CD14-positive monocyte (primary cell): ENCODE measurements at regions not wholly inside any gene's neighbourhood (a gene's known extent, or its start where the extent isn't known, plus 50 kb on each side); places are given as distances from the start of the nearest gene placed in this dataset.

Experiments used
- DNase-seq, 3 donors: peaks; one replicate each; pipeline ENCODE4 v3.0.0-alpha.2; 2011 to 2022
- H2AFZ ChIP-seq: 2 replicates; pipeline ENCODE4 v1.6.0; 2012; ENCODE audit warnings: mild to moderate bottlenecking, low read depth, low read length, inconsistent platforms; ENCODE audit not compliant: insufficient read depth, poor library complexity, severe bottlenecking
- H3K27ac ChIP-seq, 2 donors: 1 replicate in 1 of 2; 2 replicates in 1 of 2; pipeline ENCODE4 v1.5.1; 2012 to 2013; ENCODE audit warnings: low read length in 2 of 2, control low read depth in 1 of 2, inconsistent platforms in 1 of 2, low read depth in 1 of 2, mild to moderate bottlenecking in 1 of 2
- H3K27me3 ChIP-seq, 2 donors: one replicate each; pipeline versions ENCODE4 v1.6.0 to v1.6.1; 2011 to 2013; ENCODE audit warnings: low read length in 2 of 2; ENCODE audit not compliant: control insufficient read depth in 2 of 2, insufficient read depth in 2 of 2
- H3K36me3 ChIP-seq, 2 donors: replicated peaks in 1 of 2; 1 replicate in 1 of 2; 2 replicates in 1 of 2; pipeline versions ENCODE4 v1.5.1 to v1.6.1; 2012 to 2013; ENCODE audit warnings: low read length in 2 of 2, control low read depth in 1 of 2, inconsistent platforms in 1 of 2, mild to moderate bottlenecking in 1 of 2; ENCODE audit not compliant: insufficient read depth in 2 of 2, control insufficient read depth in 1 of 2
- H3K4me1 ChIP-seq, 2 donors: 1 replicate in 1 of 2; 2 replicates in 1 of 2; pipeline versions ENCODE4 v1.5.1 to v1.6.1; 2012 to 2013; ENCODE audit warnings: low read length in 2 of 2, control low read depth in 1 of 2, inconsistent platforms in 1 of 2, mild to moderate bottlenecking in 1 of 2, moderate library complexity in 1 of 2; ENCODE audit not compliant: insufficient read depth in 2 of 2, control insufficient read depth in 1 of 2
- H3K4me2 ChIP-seq: replicated peaks from 2 replicates; pipeline ENCODE3; 2012; ENCODE audit warnings: low read length, moderate library complexity, mild to moderate bottlenecking; ENCODE audit not compliant: poor library complexity, severe bottlenecking; ENCODE audit errors: extremely low read depth
- H3K4me3 ChIP-seq, 3 experiments: fragments of 200-600 bp in 1 of 3; sonication (generic) in 1 of 3; replicated peaks in 1 of 3; 1 replicate in 2 of 3; 2 replicates in 1 of 3; pipeline ENCODE4 v1.5.1; 2011 to 2013; ENCODE audit warnings: low read length in 3 of 3, mild to moderate bottlenecking in 3 of 3, control low read depth in 2 of 3, low read depth in 2 of 3, inconsistent platforms in 1 of 3, moderate library complexity in 1 of 3
- H3K79me2 ChIP-seq: 2 replicates; pipeline ENCODE4 v1.6.0; 2012; ENCODE audit warnings: mild to moderate bottlenecking, control low read depth, inconsistent platforms, low read length, moderate library complexity; ENCODE audit not compliant: insufficient read depth
- H3K9ac ChIP-seq: 2 replicates; pipeline ENCODE4 v1.6.0; 2017; ENCODE audit warnings: low read length, mild to moderate bottlenecking; ENCODE audit not compliant: insufficient read depth, poor library complexity, severe bottlenecking
- H3K9me3 ChIP-seq, 2 donors: replicated peaks in 1 of 2; 1 replicate in 1 of 2; 2 replicates in 1 of 2; pipeline versions ENCODE4 v1.5.1 to v1.6.1; 2012 to 2013; ENCODE audit warnings: low read length in 2 of 2, control low read depth in 1 of 2; ENCODE audit not compliant: control insufficient read depth in 1 of 2, insufficient read depth in 1 of 2
- H4K20me1 ChIP-seq: 2 replicates; pipeline ENCODE4 v1.6.0; 2012; ENCODE audit warnings: mild to moderate bottlenecking, low read length, control low read depth, moderate library complexity; ENCODE audit not compliant: insufficient read depth
- H3K27ac Mint-ChIP-seq, 7 donors: one replicate each; pipeline ENCODE4 v1.8.0; 2020; ENCODE audit warnings: mild to moderate bottlenecking in 7 of 7, mixed read lengths in 7 of 7, moderate library complexity in 6 of 7, inconsistent platforms in 2 of 7
- H3K27me3 Mint-ChIP-seq, 3 donors: one replicate each; pipeline ENCODE4 v1.8.0; 2021 to 2022; ENCODE audit warnings: low read depth in 3 of 3, mild to moderate bottlenecking in 3 of 3, mixed read lengths in 3 of 3, moderate library complexity in 3 of 3, inconsistent platforms in 1 of 3
- H3K36me3 Mint-ChIP-seq, 2 donors: one replicate each; pipeline ENCODE4 v1.8.0; 2020; ENCODE audit warnings: mixed read lengths in 2 of 2, inconsistent platforms in 1 of 2, mild to moderate bottlenecking in 1 of 2
- H3K4me1 Mint-ChIP-seq: one replicate; pipeline ENCODE4 v1.8.0; 2020; ENCODE audit warnings: mild to moderate bottlenecking, mixed read lengths
- H3K4me3 Mint-ChIP-seq, 2 donors: one replicate each; pipeline ENCODE4 v1.8.0; 2020; ENCODE audit warnings: mild to moderate bottlenecking in 2 of 2, mixed read lengths in 2 of 2, moderate library complexity in 1 of 2
- H3K9me3 Mint-ChIP-seq, 7 donors: one replicate each; pipeline ENCODE4 v1.8.0; 2020 to 2022; ENCODE audit warnings: mixed read lengths in 7 of 7, mild to moderate bottlenecking in 6 of 7, moderate library complexity in 6 of 7, inconsistent platforms in 2 of 7
- WGBS: methylation state at CpG from one replicate; pipeline ENCODE4 v1.1.5; 2013; ENCODE audit warnings: missing lambda C conversion rate; ENCODE audit not compliant: insufficient coverage; 5-methylcytosine and 5-hydroxymethylcytosine counted together
- intact Hi-C, 2 donors: fragments of 100-400 bp; cut with micrococcal nuclease; formaldehyde crosslinking; loops; one replicate each; pipeline versions ENCODE4 v1.15.0 to v1.15.1; 2023
- TF ChIP-seq, protein P1 (sequence below): fragments of 200-600 bp; IDR thresholded peaks from one replicate; pipeline ENCODE4 v1.8.0; 2022; ENCODE audit warnings: antibody characterized with exemption, mild to moderate bottlenecking

DNA sequence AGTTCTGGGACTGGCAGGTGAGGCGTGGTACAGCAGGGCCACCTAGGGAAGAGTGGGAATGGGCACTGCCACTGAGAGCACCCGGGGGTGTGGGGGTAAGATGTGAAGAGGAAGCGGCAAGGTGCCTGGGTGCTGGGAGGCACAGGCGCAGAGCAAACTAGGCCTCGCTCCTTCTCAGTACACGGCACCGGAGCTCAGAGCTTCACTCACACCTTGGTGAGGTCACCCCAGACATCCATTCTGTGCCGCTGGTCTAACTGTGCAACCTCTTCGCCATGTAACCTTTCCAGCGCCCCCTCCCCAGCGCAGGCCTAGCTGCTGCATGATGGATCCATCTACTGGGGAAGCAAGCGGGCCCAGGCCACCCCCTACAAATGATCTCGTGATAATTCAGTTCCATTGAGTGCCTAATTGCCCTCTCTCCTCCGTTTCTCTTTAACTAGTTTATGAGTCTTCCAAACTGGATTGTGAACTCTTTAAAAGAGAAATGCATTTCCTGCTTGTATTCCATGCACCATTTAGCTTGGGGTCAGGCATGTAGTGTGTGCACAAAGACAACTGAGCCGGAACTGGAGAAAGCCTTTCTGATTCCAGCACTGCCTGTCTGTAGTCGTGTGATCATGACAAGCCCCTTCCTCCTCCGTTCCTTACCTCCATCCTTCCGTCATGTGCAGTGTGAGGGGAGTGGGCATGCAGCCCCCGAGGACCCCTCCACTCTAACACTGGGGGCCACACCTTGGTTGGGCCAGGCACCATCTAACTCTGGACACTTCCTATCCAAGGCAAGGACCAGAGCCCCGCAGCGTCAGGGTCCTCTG, 1475.2 kb downstream of the TBC1D22A start:
- H3K27ac Mint-ChIP-seq = no peak overlapping the region
- 88% methylated on average over 9 of the region's 21 CpGs for WGBS
- no peaks in the 10 kb centered on the region for H3K36me3 ChIP-seq
- H3K4me1 ChIP-seq = no peaks in the 10 kb centered on the region
- no peaks in the 10 kb centered on the region for H3K79me2 ChIP-seq
- no peak overlapping the region for H3K27ac ChIP-seq
- no peaks in the 10 kb centered on the region for H3K4me1 Mint-ChIP-seq
- H3K9me3 ChIP-seq = peaks cover 3 to 9% of the 10 kb centered on the region in 2 donors
- TF ChIP-seq, protein P1, sequence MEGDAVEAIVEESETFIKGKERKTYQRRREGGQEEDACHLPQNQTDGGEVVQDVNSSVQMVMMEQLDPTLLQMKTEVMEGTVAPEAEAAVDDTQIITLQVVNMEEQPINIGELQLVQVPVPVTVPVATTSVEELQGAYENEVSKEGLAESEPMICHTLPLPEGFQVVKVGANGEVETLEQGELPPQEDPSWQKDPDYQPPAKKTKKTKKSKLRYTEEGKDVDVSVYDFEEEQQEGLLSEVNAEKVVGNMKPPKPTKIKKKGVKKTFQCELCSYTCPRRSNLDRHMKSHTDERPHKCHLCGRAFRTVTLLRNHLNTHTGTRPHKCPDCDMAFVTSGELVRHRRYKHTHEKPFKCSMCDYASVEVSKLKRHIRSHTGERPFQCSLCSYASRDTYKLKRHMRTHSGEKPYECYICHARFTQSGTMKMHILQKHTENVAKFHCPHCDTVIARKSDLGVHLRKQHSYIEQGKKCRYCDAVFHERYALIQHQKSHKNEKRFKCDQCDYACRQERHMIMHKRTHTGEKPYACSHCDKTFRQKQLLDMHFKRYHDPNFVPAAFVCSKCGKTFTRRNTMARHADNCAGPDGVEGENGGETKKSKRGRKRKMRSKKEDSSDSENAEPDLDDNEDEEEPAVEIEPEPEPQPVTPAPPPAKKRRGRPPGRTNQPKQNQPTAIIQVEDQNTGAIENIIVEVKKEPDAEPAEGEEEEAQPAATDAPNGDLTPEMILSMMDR = no peak
- H3K36me3 Mint-ChIP-seq = no peaks in the 10 kb centered on the region
- peaks cover 2 to 14% (median 4%) of the 10 kb centered on the region in 7 donors for H3K9me3 Mint-ChIP-seq
- H3K4me2 ChIP-seq = no peak overlapping the region
- peaks cover 1 to 6% (median 6%) of the 10 kb centered on the region in 3 donors for H3K27me3 Mint-ChIP-seq
- intact Hi-C loops = no loop called here
- no peak overlapping the region for H3K9ac ChIP-seq
- no peak overlapping the region for H3K4me3 Mint-ChIP-seq
- no peak for DNase-seq
- no peaks in the 10 kb centered on the region for H3K27me3 ChIP-seq
- no peaks in the 10 kb centered on the region for H4K20me1 ChIP-seq
- no peak overlapping the region for H2AFZ ChIP-seq
- no peak overlapping the region for H3K4me3 ChIP-seq

DNA sequence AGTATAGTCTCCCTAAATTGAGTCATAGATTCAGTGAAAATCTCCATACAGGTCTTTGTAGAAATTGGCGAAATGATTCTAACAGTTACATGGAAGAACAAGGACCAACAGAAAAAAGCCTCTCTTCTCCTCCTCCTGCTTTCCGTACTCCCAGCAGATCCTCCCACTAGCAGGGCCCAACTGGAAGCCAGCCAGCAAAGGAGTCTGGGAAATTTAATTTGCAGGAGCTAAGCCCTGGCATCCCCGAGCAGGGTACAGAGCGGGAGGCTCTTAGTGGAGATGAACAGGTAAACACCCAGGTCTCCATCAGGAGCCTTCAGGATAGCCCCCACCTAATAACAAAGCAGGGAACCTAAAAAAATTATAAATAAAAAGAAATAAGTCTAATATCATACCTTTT, 1473.8 kb downstream of the TBC1D22A start:
- Mint-ChIP-seq H3K9me3 (peaks cover 4 to 13% (median 6%) of the 10 kb centered on the region in 7 donors), H3K4me3 (no peak overlapping the region), H3K27ac (no peak overlapping the region), H3K36me3 (no peaks in the 10 kb centered on the region), H3K4me1 (no peaks in the 10 kb centered on the region), H3K27me3 (peaks cover 2 to 6% (median 6%) of the 10 kb centered on the region in 3 donors)
- H3K27ac ChIP-seq = no peak overlapping the region
- no peak overlapping the region for H3K9ac ChIP-seq
- no peaks in the 10 kb centered on the region for H3K79me2 ChIP-seq
- WGBS = no CpG with 5 or more reads among the region's 4 CpGs
- no peaks in the 10 kb centered on the region for H3K36me3 ChIP-seq
- no peak overlapping the region for H3K4me2 ChIP-seq
- TF ChIP-seq, protein P1 = no peak
- no peaks in the 10 kb centered on the region for H3K27me3 ChIP-seq
- no peak for DNase-seq
- H3K4me3 ChIP-seq = no peak overlapping the region
- H3K4me1 ChIP-seq = no peaks in the 10 kb centered on the region
- H3K9me3 ChIP-seq = peaks cover 3 to 10% of the 10 kb centered on the region in 2 donors
- no peak overlapping the region for H2AFZ ChIP-seq
- intact Hi-C loops = no loop called here
- H4K20me1 ChIP-seq = no peaks in the 10 kb centered on the region
